ENCODE measurements at regions not wholly inside any gene's neighbourhood (a gene's known extent, or its start where the extent isn't known, plus 50 kb on each side); places are given as distances from the start of the nearest gene placed in this dataset.

- TF ChIP-seq POLR2A (IDR thresholded peaks at IDR 0.05; ENCODE audit: low read depth, low read length) (no peak), POLR2AphosphoS5 (IDR thresholded peaks at IDR 0.05; ENCODE audit: low read depth, low read length) (no peak), SPI1 (IDR thresholded peaks at IDR 0.05; ENCODE audit: low read depth, low read length) (no peak), TAF1 (IDR thresholded peaks at IDR 0.05; ENCODE audit: low read depth, low read length) (no peak), PAX5 (IDR thresholded peaks at IDR 0.05; ENCODE audit: insufficient read depth, low read length, severe bottlenecking) (no peak), POU2F2 (IDR thresholded peaks at IDR 0.05; ENCODE audit: low read depth, low read length) (no peak)
Observed at GRCh38 chr10:60476451-60476850, 86.8 kb upstream of the ANK3 start.

Measured in GM12891 (cell line).